Left hindlimb (tissue), 1 donor: ENCODE measurements at regions not wholly inside any gene's neighbourhood (a gene's known extent, or its start where the extent isn't known, plus 50 kb on each side); places are given as distances from the start of the nearest gene placed in this dataset.
"Not testable (repeated sequence)": the region's sequence is repeated elsewhere in the genome, so short reads cannot be mapped to it uniquely, and the experiment has no call there.

Experiments used
- DNase-seq: peaks from one replicate; pipeline ENCODE4 v3.0.0-alpha.2; 2018

GRCh38 chr6:56837322-56837894 is 117.5 kb upstream of the BEND6 start:
- DNase-seq: no peak

DNA sequence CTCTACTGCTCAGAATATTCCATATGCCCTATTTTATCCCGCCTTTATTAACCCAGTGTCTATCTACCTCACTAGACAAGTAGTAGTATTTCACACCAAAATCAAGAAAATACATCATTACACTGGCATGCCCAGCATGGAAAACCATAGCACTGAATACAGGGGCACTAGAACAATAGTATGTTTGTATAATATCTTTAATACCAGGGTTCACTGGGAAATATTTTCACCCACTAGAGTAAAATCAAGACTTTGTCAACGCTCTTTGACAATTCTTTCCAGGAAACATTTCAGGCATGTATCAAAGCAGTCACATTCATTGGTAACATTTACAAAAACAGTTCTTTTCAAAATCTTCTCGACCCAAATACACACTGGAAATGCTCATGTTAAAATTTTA is 119.3 kb upstream of the BEND6 start:
- no peak for DNase-seq

DNA sequence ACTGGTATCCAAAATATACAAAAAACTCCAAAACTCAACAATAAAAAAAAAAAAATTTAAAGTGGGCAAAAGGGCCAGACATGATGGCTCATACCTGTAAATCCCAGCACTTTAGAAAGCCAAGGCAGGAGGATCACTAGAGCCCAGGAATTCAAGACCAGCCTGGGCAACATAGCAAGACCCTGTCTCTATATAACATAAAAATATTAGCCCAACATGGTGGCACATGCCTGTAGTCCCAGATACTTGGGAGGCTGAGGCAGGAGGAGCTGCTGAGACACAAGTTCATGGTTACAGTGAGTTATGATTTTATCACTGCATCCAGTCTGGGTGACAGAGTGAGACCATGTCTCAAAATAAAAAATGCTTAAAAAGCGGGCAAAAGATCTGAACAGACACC is 121.0 kb upstream of the BEND6 start:
- no peak for DNase-seq

DNA sequence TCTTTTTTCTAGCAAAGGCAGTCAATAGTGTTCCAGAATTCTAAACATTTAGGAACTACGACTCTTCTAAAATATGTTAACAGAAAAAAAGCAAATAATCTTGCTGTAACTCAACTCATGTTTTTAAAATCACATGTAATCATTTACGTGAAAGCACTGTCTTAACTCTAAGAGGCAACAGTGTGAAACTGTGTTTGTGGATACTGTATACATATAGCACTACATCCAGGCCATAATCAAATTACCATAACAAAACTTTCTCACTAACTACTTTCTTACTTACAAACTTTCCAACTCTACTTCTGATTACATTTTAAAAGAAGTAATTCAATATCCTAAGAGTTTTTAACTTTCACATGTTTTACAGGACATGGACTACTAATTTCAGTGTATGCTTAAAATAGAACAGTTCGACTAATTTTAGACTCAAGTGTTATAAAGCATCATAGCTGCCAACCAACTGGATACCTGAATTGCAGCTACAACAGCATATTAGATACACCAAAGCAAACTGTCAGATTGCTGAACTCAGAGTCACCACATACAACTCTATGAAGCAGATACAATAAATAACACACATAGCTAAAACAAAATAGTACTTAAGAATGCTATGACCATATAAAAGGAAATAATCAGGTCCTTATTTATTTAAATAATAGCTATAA is 121.6 kb upstream of the BEND6 start:
- no peak for DNase-seq

- no peak for DNase-seq
Observed at GRCh38 chr6:56832225-56832624, 122.7 kb upstream of the BEND6 start.

DNA sequence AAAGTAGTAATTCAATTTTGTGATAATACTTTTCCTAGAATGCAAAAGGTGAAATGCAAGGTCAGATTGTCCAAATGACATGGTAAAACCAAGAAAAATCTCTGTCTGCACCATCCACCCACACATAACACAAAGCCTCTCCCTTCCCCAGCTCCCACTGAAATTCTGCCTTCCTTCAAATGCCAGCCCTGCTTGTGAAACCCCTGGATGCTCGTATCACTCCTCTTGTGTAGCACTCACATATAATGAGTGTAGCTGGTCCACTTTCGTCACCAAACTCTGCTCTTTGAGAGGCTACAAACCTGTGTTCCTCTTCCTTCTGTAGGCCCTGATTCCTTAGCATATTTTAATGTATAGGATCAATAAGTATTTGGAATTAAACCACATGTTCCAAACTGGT is 123.6 kb upstream of the BEND6 start:
- no peak for DNase-seq

DNA sequence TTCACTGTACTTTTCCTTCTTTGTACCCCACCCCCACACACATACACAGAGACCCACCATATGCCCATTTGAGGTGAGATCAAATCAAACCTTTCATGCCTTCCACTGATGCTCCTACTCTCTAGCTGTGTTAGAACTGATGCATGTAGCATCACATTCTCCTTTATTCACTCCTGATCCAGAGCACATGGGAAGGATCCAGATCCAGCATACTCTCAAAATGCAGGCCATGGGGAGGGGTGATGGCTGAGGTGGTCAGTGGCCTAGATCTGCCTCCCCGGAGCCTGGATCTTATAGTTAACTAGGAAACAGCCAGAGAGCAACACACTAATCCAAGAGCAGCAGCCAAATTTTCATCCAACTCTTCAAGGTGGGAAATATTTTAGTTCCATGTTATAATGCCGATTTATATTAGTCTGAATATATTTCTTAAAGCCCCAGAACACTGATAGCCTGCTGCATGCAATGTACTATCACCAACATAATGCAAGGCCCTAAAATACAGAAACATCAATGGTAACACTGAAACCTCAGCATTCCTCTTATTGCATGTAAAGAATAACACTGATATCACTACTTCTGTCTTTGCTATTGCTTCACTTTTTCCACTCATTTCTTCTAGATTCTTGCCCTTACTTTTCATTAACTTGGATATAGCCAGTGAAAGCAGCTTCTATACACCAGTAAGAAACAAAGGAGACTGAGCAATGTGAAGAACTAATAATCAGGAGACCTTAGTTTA is 126.8 kb upstream of the BEND6 start:
- no peak for DNase-seq

DNA sequence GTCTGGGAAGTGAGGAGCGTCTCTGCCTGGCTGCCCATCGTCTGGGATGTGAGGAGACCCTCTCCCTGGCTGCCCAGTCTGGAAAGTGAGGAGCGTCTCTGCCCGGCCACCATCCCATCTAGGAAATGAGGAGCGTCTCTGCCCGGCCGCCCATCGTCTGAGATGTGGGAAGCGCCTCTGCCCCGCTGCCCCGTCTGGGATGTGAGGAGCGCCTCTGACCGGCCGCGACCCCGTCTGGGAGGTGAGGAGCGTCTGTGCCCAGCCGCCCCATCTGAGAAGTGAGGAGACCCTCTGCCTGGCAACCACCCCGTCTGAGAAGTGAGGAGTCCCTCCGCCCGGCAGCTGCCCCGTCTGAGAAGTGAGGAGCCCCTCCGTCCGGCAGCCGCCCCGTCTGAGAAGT is 130.5 kb upstream of the BEND6 start:
- not testable (repeated sequence) for DNase-seq

DNA sequence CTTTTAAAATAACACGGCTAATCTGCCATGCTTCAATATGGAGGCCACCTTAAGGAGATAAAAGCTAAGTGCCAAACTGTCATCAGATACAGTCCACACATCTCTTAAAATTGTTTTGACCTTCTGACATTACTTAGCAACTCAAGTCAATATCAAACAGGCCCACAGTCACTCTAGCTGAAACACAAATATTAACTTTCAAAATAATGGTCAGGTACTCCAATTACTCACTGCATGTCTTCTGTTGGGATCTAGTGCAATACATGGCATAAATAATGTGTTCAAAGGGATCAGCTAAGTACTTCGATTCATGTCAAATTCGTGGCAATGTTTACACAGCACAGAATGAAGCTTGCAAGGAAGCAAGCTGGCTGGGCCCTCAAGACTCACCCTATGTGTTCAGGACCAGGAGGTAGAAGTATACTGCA is 133.9 kb upstream of the BEND6 start:
- DNase-seq: no peak

- no peak for DNase-seq
Observed at GRCh38 chr6:56820060-56820459, 134.8 kb upstream of the BEND6 start.

DNA sequence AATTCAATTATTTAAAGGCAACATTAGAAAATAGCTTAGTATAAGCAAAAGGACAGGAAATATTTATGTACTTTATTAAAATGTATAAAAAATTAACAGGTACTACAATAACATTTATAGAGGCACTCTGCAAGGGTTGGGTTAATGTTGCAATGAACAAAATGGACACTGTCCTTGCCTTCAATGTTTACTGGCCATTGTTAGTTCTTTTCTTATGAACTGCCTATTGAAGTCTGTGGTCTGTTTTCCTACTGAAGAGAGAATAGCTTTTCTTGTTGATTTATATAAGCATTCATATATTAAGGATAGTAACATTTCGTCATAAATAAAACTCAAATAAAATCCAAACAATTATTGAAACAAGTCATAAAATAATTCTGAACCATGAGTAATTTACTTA is 135.3 kb upstream of the BEND6 start:
- DNase-seq: no peak

- no peak for DNase-seq
Observed at GRCh38 chr6:56816370-56816769, 138.5 kb upstream of the BEND6 start.

GRCh38 chr6:56815436-56815835 is 139.5 kb upstream of the BEND6 start:
- no peak for DNase-seq

GRCh38 chr6:56814802-56815201 is 140.1 kb upstream of the BEND6 start:
- no peak for DNase-seq

DNA sequence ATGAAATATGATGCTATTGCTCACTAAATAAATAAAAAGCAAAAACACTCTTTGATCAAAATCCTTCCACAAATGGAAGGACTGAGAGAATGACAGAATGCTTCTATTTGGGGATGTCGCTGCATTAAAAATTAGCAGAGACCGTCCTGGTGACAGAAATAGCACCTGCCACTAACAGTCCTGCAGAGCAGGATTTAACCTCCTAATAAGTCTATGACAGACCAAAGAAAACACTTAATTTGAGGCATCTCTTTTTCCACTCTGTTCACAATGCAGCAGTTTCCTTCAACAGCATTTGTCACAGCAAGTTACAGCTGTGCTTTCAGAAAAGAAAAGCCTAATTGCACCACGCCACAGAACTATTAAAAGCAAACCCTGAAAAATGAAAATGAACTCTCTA is 140.6 kb upstream of the BEND6 start:
- no peak for DNase-seq

DNA sequence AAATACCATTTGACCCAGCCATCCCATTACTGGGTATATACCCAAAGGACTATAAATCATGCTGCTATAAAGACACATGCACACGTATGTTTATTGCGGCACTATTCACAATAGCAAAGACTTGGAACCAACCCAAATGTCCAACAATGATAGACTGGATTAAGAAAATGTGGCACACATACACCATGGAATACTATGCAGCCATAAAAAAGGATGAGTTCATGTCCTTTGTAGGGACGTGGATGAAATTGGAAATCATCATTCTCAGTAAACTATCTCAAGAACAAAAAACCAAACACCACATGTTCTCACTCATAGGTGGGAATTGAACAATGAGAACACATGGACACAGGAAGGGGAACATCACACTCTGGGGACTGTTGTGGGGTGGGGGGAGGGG is 142.1 kb upstream of the BEND6 start:
- not testable (repeated sequence) for DNase-seq

DNA sequence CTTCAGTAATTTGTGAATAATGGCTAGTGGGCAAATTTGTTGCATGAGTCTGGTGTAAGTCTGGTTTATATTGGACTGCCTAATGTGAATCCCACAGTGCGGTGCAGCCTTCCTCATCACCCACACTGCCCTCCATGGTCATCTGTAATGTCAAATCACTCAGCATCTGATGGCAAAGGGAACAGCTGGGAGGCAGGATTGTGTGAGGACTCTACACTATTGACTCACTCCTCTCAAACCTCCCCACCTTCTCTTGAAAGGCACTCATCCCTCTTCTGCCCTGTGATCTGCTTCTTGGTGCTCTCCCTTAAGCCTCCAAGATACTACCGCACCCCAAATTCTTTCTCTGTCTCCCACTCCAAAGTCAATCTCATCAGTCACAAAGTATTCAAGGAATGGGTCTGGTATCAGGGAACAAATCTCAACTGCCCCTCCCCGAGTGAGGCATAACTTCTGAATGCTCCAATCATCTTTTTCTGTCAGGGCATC is 146.0 kb upstream of the BEND6 start:
- DNase-seq: no peak

DNA sequence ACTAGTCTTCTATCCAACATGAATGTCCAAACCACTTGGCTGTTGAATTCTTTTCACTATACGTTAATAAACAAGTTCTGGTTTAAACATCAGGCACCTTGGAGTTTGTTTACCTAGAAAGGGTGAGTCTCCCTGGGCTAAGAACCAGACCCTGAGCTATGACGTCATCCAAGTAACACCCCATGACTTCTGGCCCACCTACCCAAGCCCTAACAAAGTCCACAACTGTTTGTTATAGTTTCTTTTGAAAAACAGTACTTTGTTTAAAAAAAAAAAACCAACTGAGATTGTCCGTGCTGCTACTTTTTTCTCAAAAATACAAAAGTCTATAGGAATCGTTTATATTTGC is 146.9 kb upstream of the BEND6 start:
- DNase-seq: no peak

- DNase-seq: no peak
Observed at GRCh38 chr6:56807326-56807988, 147.4 kb upstream of the BEND6 start.

DNA sequence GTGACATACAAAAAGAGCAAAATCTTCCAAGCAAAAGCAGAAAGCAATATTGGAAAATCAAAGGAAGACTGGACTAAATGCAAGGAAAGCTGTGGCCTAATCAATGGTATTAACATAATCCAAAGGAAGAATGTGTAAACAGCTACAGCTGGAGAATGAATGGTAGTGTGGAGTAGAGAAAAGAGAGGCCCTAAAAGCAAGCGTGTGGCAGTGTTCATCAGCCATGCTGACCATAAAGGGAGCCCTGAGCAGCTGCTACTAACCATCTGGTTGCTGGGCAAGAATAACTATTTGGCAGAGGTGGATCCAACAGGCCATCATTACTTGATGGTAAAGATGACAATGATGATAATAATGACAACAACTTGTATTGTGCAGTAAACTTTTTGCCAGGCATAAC is 148.5 kb upstream of the BEND6 start:
- no peak for DNase-seq

DNA sequence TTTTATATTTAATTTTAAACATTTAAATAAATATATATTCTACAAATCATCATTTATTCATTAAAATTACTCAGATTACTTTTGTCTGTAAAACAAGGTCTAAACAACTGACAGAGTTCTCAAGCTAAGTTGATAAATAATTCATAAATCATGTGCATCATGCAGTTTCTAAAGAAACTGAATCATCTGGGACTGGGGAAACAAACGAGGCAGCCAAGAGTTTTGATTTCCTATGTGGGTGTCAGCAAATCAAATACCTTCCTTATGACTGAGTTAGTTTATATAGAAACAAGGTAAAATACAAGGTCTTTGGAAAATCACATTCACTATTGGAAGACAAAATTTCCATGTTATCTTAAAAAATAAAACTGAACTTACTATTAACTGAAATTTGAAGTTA is 149.9 kb upstream of the BEND6 start:
- no peak for DNase-seq

DNA sequence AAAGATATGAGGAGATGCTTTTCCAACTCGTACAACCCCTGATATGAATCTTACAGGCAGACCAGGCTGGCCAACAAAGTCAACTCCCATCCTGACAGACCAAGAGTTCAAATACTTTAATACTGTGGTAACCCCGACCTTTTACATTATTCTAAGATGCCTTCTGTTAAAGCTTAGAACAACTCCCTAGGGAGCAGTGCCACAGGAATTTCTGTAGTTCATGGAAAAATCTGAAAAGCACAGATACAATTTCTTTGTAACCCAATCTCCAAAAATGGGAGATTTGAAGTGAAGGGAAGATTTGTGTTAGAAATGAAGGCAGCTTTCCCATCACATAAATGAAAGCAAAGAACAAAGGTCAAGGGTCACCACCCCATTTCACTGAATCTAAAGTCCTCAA is 151.3 kb upstream of the BEND6 start:
- no peak for DNase-seq

- no peak for DNase-seq
Observed at GRCh38 chr6:56802584-56802983, 152.3 kb upstream of the BEND6 start.

DNA sequence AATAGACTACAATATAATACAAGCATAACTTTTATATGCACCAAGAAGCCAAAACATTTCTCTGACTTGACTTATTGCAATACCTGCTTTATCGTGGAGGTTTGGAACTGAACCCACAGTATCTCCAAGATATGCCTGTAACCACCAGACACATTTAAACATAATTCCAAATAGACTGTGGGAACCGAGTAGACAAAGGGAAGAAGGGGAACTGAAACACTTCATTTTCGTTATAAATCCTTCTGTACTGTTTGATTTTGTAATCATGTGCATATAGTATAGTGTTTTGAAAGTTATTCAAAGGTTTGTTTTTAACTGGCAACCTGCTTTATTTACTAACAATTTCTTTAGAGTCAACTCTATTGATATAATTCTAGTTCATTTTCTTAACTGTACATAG is 154.9 kb upstream of the BEND6 start:
- DNase-seq: no peak
